GM18508 (cell line): ENCODE measurements at regions not wholly inside any gene's neighbourhood (a gene's known extent, or its start where the extent isn't known, plus 50 kb on each side); places are given as distances from the start of the nearest gene placed in this dataset.
"Not testable (repeated sequence)": the region's sequence is repeated elsewhere in the genome, so short reads cannot be mapped to it uniquely, and the experiment has no call there.

Experiments used
- ATAC-seq: cut with Tn5 transposase; IDR thresholded peaks from one replicate; pipeline ENCODE4 v1.9.1; 2021; ENCODE audit warnings: moderate number of reproducible peaks; ENCODE audit not compliant: insufficient read depth, unreplicated experiment

DNA sequence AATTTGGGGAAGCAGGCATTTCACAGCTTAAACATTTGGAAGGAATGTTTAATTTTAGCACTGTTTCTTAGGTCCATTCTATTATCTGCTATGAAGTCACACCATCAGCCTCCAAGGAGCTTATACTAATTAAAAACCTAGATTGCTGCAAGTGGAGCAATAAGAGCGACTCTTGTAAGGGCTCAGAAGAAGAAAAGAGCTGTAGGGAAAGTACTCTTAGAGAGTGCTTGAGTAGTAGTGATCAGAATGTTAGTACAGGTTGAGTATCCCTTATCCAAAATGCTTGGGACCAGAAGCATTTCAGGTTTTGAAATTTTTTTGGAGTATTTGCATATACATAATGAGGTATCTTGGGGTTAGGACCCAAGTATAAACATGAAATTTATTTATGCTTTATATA is 285.3 kb downstream of the UBE3D start:
- ATAC-seq, result no peak

DNA sequence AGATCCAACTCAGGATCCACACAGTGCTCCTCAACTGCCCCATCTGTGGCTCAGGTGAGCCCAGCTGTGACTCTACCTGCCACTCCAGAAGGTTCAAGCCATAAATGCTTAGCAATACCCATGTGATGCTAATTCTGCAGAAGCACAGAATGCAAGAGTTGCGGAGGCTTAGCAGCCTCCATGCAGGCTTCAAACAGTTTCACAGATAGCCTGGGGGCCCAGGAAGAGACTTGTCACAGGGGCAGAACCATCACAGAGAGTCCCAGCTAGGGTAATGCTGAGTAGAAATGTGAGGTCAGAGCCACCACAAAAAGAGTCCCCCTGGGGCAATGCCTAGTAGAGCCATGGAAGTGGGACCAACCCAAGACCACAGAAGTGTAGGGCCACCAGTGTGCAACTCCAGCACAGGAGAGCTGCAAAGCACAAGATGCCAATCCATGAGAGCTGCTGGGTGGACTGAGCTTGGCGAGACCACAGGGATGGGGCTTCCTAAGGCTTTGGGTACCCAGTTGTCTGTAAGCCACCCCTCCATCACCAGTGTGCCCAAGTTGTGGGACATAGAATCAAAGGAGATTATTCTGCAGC is 283.9 kb downstream of the UBE3D start:
- no peak for ATAC-seq

- ATAC-seq, result no peak
These were observed 281.9 kb downstream of the UBE3D start for GRCh38 chr6:82783587-82784236.

- ATAC-seq, result no peak
These were observed 280.4 kb downstream of the UBE3D start for GRCh38 chr6:82785206-82785605.

DNA sequence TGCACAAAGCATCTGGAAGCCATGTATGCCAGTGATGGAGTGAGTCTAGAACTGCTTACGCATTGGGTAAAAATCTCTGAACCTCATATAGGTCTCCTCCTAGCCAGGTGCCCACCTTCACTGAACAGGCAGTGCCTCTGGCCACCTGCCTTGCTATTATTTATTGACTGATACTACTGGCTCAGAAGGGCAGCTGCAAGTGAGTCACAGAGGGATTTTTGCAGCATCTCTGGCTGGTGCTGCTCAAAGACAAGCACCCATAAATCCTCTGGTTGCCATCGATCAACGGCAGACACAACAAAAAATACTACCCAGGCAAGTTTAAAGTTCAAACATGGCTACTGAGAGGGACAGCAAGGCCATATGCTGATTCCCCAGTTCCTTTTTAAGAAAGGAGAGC is 279.4 kb downstream of the UBE3D start:
- ATAC-seq, result no peak

DNA sequence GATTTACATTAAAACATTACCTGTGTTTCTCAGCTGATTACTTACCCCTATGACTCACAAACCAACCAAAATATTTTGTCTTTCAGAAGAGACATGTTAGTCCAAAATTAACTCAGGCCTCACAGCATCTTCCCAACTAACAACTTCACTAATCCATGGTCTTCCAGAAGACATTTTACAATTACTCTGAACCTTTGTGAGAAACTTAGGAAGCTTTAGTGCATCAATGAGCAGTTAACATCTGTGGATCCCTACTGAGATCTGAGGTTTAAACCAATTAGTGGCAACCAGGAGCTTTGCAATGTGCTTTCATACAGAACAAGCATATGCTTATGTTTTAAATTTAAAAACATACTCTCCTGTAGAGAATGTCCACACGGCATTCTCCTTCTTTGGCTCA is 269.7 kb downstream of the UBE3D start:
- no peak for ATAC-seq

DNA sequence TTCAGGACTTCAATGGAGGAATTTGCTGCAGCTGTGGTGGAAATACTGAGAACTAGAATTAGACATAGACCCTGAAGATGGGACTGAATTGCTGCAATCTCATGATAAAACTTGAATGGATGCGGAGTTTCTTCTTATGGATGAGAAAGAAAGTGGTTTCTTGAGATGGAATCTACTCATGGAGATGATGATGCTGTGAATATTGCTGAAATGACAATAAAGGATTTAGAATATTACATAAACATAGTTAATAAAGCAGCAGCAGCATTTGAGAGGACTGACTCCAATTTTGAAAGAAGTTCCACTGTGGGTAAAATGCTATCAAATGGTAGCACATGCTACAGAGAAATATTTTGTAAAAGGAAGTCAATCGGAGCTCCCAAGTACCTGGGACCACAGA is 264.6 kb downstream of the UBE3D start:
- no peak for ATAC-seq

- not testable (repeated sequence) for ATAC-seq
These were observed 249.4 kb downstream of the UBE3D start for GRCh38 chr6:82816243-82816642.

GRCh38 chr6:82818727-82819126 is 246.9 kb downstream of the UBE3D start:
- no peak for ATAC-seq

- no peak for ATAC-seq
These were observed 242.3 kb downstream of the UBE3D start for GRCh38 chr6:82823361-82823760.

GRCh38 chr6:82832811-82833210 is 232.8 kb downstream of the UBE3D start:
- no peak for ATAC-seq

GRCh38 chr6:82833481-82833880 is 232.2 kb downstream of the UBE3D start:
- ATAC-seq, result no peak

- ATAC-seq, result no peak
These were observed 229.5 kb downstream of the UBE3D start for GRCh38 chr6:82836022-82836575.

DNA sequence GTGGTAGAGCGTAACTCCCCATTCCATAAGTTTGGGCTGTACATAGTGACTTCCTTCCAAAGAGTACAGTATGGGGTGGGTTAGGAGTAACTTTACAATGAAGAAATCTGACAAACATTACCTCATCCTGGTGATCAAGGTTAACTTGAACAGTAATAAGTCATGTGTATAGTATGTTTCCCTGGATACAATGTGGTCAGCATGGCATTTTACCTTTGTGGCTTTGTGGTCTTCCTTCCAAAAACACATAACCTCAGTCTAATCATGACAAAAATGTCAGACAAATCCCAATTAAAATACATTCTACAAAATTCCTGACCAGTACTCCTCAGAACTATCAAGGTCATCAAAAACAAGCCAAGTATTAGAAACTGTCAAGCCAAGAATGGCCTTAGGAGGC is 225.1 kb downstream of the UBE3D start:
- ATAC-seq, result no peak

- no peak for ATAC-seq
These were observed 224.3 kb downstream of the UBE3D start for GRCh38 chr6:82841309-82841708.
